SK-N-SH treated with all-trans-retinoic acid at 6 μM for 48 hours (cell line): ENCODE measurements at regions not wholly inside any gene's neighbourhood (a gene's known extent, or its start where the extent isn't known, plus 50 kb on each side); places are given as distances from the start of the nearest gene placed in this dataset.

Experiments
- ATAC-seq: fragments of 200-7000 bp; cut with Tn5 transposase; 3 replicates; pipeline ENCODE4 v1.9.1; 2020; ENCODE audit warnings: mild to moderate bottlenecking, moderate library complexity
- BACH2 ChIP-seq: fragments of 250-450 bp; sonication (Bioruptor Pico); IDR thresholded peaks from 2 replicates; pipeline ENCODE4 v1.9.0; 2021; ENCODE audit warnings: mild to moderate bottlenecking, borderline replicate concordance
- CSDC2 ChIP-seq: fragments of 250-450 bp; sonication (Bioruptor Pico); IDR thresholded peaks from 2 replicates; pipeline ENCODE4 v1.5.0; 2020; ENCODE audit warnings: mild to moderate bottlenecking, moderate library complexity
- GLIS3 ChIP-seq: fragments of 250-450 bp; sonication (Bioruptor Pico); IDR thresholded peaks from 2 replicates; pipeline ENCODE4 v1.5.0; 2020; ENCODE audit warnings: mild to moderate bottlenecking, moderate library complexity
- ISL1 ChIP-seq: fragments of 250-450 bp; sonication (Bioruptor Pico); IDR thresholded peaks from 2 replicates; pipeline ENCODE4 v2.1.2; 2022; ENCODE audit warnings: mild to moderate bottlenecking, moderate library complexity
- OSR1 ChIP-seq: fragments of 250-450 bp; sonication (Bioruptor Pico); IDR thresholded peaks from 2 replicates; pipeline ENCODE4 v1.8.0; 2022; ENCODE audit warnings: moderate library complexity, mild to moderate bottlenecking, inconsistent platforms
- PPARA ChIP-seq: fragments of 250-450 bp; sonication (Bioruptor Pico); IDR thresholded peaks from 2 replicates; pipeline ENCODE4 v1.5.0; 2020; ENCODE audit warnings: mild to moderate bottlenecking, borderline replicate concordance
- RARB ChIP-seq: fragments of 250-450 bp; sonication (Bioruptor Pico); IDR thresholded peaks from 2 replicates; pipeline ENCODE4 v1.8.0; 2021; ENCODE audit warnings: mild to moderate bottlenecking, moderate library complexity
- SNAI2 ChIP-seq: fragments of 250-450 bp; sonication (Bioruptor Pico); IDR thresholded peaks from 2 replicates; pipeline ENCODE4 v1.5.0; 2020; ENCODE audit warnings: mild to moderate bottlenecking, moderate library complexity
- TCF4 ChIP-seq: fragments of 250-450 bp; sonication (Bioruptor Pico); IDR thresholded peaks from 2 replicates; pipeline ENCODE4 v1.8.0; 2021; ENCODE audit warnings: mild to moderate bottlenecking, moderate library complexity, borderline replicate concordance
- TOX ChIP-seq: fragments of 250-450 bp; sonication (Bioruptor Pico); IDR thresholded peaks from 2 replicates; pipeline ENCODE4 v1.8.0; 2021; ENCODE audit warnings: mild to moderate bottlenecking, moderate library complexity, borderline replicate concordance
- ZC3H10 ChIP-seq: fragments of 250-450 bp; sonication (Bioruptor Pico); IDR thresholded peaks from 2 replicates; pipeline ENCODE4 v1.5.1; 2021; ENCODE audit warnings: mild to moderate bottlenecking, moderate library complexity
- ZFP3 ChIP-seq: fragments of 250-450 bp; sonication (Bioruptor Pico); IDR thresholded peaks from 2 replicates; pipeline ENCODE4 v1.5.0; 2020; ENCODE audit warnings: mild to moderate bottlenecking, moderate library complexity
- ZFP30 ChIP-seq: fragments of 450-650 bp; formaldehyde crosslinking; IDR thresholded peaks from 2 replicates; pipeline ENCODE4 v1.5.0; 2022; ENCODE audit warnings: mild to moderate bottlenecking, moderate library complexity
- ZNF565 ChIP-seq: fragments of 450-650 bp; formaldehyde crosslinking; conservative IDR thresholded peaks from 2 replicates; pipeline ENCODE4 v1.5.0; 2020; ENCODE audit warnings: low read depth, mild to moderate bottlenecking, moderate library complexity
- ZNF8 ChIP-seq: fragments of 450-650 bp; formaldehyde crosslinking; IDR thresholded peaks from 2 replicates; pipeline ENCODE4 v1.5.0; 2020; ENCODE audit warnings: mild to moderate bottlenecking, moderate library complexity
- TF ChIP-seq, protein P1 (sequence below): fragments of 250-450 bp; sonication (Bioruptor Pico); IDR thresholded peaks from 2 replicates; pipeline ENCODE4 v1.8.0; 2020; ENCODE audit warnings: mild to moderate bottlenecking, moderate library complexity, borderline replicate concordance
- TF ChIP-seq, protein P2 (sequence below): fragments of 250-450 bp; sonication (Bioruptor Pico); IDR thresholded peaks from 2 replicates; pipeline ENCODE4 v1.5.1; 2021; ENCODE audit warnings: mild to moderate bottlenecking, moderate library complexity
- TF ChIP-seq, protein P3 (sequence below): fragments of 250-450 bp; sonication (Bioruptor Pico); IDR thresholded peaks from 2 replicates; pipeline ENCODE4 v1.8.0; 2021; ENCODE audit warnings: low read depth, mild to moderate bottlenecking, moderate library complexity, borderline replicate concordance

DNA sequence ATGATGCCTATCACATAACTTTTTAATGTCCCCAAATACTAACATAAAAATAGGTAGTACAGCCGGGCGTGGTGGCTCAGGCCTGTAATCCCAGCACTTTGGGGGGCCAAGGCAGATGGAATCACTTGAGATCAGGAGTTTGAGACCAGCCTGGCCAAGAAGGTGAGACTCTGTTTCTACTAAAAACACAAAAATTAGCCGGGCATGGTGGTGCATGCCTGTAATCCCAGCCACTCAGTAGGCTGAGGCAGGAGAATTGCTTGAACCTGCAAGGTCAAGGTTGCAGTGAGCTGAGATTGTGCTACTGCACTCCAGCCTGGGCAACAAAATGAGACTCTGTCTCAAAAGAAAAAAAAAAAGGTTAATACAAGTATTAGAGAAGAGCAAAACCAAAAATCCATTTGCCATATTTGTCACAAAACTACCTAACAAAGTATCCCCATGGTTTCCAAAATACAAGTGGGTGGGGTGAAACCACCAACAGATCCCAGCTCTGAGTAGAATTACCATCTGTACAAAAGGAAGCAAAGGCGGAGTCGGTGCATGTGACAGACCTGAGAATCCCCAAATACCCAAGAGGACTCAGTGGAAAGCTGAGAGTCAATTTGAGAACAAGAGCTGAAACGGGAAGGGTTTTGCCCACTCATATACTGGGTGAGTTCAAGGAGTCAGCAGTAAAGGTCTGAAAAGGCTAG lies 113.2 kb downstream of the TOMM20 start (continued):
- TF ChIP-seq, protein P1, sequence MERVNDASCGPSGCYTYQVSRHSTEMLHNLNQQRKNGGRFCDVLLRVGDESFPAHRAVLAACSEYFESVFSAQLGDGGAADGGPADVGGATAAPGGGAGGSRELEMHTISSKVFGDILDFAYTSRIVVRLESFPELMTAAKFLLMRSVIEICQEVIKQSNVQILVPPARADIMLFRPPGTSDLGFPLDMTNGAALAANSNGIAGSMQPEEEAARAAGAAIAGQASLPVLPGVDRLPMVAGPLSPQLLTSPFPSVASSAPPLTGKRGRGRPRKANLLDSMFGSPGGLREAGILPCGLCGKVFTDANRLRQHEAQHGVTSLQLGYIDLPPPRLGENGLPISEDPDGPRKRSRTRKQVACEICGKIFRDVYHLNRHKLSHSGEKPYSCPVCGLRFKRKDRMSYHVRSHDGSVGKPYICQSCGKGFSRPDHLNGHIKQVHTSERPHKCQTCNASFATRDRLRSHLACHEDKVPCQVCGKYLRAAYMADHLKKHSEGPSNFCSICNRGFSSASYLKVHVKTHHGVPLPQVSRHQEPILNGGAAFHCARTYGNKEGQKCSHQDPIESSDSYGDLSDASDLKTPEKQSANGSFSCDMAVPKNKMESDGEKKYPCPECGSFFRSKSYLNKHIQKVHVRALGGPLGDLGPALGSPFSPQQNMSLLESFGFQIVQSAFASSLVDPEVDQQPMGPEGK (CRISPR knock-in tag): no peak
- TF ChIP-seq ZC3H10 (CRISPR knock-in tag) (no peak), GLIS3 (no peak), PPARA (CRISPR knock-in tag) (no peak), TOX (CRISPR knock-in tag) (no peak)

DNA sequence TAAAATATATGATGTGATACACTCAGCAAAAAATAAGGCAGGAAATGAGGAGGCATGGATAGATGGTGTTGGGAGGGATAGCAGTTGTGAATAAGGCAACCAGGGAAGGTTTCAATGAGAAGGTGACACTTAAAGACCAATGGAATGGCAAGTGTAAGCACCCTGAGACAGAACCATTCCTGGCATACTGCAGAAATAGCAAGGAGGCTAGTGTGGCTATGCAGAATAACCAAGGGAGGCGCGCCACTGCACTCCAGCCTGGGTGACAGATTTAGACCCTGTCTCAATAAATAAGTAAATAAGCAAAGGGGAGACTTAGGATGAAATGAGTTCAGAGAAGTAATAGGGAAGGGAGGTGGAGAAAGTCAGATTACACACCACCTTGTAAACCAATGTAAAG lies 113.9 kb downstream of the TOMM20 start:
- ATAC-seq: no peak
- TF ChIP-seq, protein P2, sequence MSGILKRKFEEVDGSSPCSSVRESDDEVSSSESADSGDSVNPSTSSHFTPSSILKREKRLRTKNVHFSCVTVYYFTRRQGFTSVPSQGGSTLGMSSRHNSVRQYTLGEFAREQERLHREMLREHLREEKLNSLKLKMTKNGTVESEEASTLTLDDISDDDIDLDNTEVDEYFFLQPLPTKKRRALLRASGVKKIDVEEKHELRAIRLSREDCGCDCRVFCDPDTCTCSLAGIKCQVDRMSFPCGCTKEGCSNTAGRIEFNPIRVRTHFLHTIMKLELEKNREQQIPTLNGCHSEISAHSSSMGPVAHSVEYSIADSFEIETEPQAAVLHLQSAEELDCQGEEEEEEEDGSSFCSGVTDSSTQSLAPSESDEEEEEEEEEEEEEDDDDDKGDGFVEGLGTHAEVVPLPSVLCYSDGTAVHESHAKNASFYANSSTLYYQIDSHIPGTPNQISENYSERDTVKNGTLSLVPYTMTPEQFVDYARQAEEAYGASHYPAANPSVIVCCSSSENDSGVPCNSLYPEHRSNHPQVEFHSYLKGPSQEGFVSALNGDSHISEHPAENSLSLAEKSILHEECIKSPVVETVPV (CRISPR knock-in tag): no peak
- TF ChIP-seq, protein P1 (CRISPR knock-in tag): no peak
- no peak for TF ChIP-seq BACH2 (CRISPR knock-in tag)

DNA sequence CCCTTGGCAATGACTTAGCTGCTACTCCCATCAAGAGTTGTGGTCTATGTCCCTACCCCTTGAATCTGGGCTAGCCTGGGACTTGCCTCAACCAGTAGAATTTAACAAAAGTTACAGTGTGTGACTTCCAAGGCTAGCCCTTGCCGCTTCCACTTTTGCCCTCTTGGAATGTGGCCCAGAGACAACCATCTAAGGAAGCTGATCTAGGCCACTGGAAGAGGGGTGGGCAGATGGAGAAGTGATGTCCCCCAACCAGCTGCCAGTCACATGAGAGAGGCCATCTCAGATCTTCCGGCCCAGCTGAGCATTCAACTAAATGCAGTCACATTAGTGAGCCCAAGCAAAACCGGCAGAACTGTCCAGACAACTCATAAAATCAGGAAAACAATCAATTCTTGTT lies 115.1 kb downstream of the TOMM20 start:
- no peak for TF ChIP-seq ZNF565 (CRISPR knock-in tag)
- ATAC-seq: no peak

DNA sequence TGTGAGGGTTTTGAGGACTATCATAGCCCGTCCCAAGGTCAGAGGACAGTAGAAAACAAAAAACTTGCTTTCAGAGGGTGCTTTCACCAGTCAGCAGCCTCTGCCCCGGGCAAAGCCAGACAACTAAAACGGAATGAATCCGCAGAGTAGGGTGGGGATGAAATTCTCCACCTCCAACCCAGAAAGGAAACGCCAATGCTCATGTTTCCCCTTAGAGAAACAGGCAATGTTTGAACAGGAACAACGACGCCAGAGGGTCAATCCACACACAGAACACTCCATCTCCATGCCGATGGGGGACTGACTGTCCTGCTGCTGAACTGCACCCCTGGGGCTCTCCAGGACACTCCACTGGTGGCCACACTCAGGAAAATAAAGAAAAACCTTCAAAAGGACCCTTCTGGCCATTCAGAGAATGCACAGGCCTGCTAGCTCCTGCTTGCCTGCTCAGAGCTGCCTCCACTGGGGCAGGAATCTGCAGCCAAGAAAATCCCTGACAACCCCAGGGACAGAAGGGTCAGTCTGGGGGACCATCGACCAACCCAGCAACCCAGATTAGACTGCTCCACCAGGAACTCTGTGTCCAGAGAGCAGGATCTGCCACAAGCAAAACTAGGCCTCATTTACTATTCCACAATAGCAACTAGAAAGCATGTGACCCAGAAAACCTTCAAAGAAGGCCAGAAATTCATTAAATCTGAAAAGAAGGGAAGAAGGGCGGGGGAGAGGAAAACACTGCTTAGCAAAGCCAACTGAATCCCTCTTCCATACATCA lies 116.0 kb downstream of the TOMM20 start:
- ATAC-seq: no peak
- no peak for TF ChIP-seq ZC3H10 (CRISPR knock-in tag)
- TF ChIP-seq ZFP3 (CRISPR knock-in tag): no peak
- TF ChIP-seq RARB (CRISPR knock-in tag): no peak
- TF ChIP-seq CSDC2: no peak
- TF ChIP-seq PPARA (CRISPR knock-in tag): no peak
- no peak for TF ChIP-seq OSR1 (CRISPR knock-in tag)
- no peak for TF ChIP-seq ISL1 (CRISPR knock-in tag)
- TF ChIP-seq TCF4 (CRISPR knock-in tag): no peak
- TF ChIP-seq, protein P3, sequence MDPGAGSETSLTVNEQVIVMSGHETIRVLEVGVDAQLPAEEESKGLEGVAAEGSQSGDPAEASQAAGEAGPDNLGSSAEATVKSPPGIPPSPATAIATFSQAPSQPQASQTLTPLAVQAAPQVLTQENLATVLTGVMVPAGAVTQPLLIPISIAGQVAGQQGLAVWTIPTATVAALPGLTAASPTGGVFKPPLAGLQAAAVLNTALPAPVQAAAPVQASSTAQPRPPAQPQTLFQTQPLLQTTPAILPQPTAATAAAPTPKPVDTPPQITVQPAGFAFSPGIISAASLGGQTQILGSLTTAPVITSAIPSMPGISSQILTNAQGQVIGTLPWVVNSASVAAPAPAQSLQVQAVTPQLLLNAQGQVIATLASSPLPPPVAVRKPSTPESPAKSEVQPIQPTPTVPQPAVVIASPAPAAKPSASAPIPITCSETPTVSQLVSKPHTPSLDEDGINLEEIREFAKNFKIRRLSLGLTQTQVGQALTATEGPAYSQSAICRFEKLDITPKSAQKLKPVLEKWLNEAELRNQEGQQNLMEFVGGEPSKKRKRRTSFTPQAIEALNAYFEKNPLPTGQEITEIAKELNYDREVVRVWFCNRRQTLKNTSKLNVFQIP (CRISPR knock-in tag): no peak
- TF ChIP-seq ZNF565 (CRISPR knock-in tag): no peak
- no peak for TF ChIP-seq SNAI2 (CRISPR knock-in tag)
- TF ChIP-seq ZNF8 (CRISPR knock-in tag): no peak
- TF ChIP-seq, protein P2 (CRISPR knock-in tag): no peak
- no peak for TF ChIP-seq ZFP30 (CRISPR knock-in tag)
- no peak for TF ChIP-seq TOX (CRISPR knock-in tag)
